GM12878 (cell line): ENCODE measurements at regions not wholly inside any gene's neighbourhood (a gene's known extent, or its start where the extent isn't known, plus 50 kb on each side); places are given as distances from the start of the nearest gene placed in this dataset.

Source experiments
- ATAC-seq: fragments of 200-7000 bp; cut with Tn5 transposase; 3 replicates; pipeline ENCODE4 v1.9.1; 2020; ENCODE audit warnings: mild to moderate bottlenecking, moderate library complexity
- BruUV-seq: library from RNA; stranded (reverse); fragments of 400-500 nt; replicated peaks from 2 replicates; lab custom pipeline; 2021; lab: Mats Ljungman, UMichigan
- CTCF ChIA-PET: fragments of 300-600 bp; sonication (Branson Sonifier 250); formaldehyde crosslinking; extraction: SDS; loops from one replicate; lab custom pipeline; 2021; ENCODE audit warnings: inconsistent platforms; lab: Yijun Ruan, JAX
- POLR2A ChIA-PET: fragments of 350-600 bp; formaldehyde crosslinking; extraction: SDS; loops from one replicate; lab custom pipeline; 2021; ENCODE audit warnings: inconsistent platforms; lab: Charles Lee
- RAD21 ChIA-PET: fragments of 300-600 bp; sonication (Branson Sonifier 250); formaldehyde crosslinking; loops from one replicate; lab custom pipeline; 2023; ENCODE audit warnings: antibody characterized with exemption; ENCODE audit not compliant: unreplicated experiment; lab: Charles Lee
- SMC1A ChIA-PET: fragments of 300-600 bp; sonication (Branson Sonifier 250); formaldehyde crosslinking; loops from one replicate; lab custom pipeline; 2023; ENCODE audit not compliant: unreplicated experiment, uncharacterized antibody; lab: Charles Lee
- DNase-seq: peaks from one replicate; pipeline ENCODE4 v3.0.0-alpha.2; 2011; ENCODE audit warnings: low read depth, low spot score
- FAIRE-seq: peaks from 3 replicates; lab custom pipeline; 2011; peaks lifted over from hg19 to GRCh38; lab: Jason Lieb, UNC
- H2AFZ ChIP-seq: 2 replicates; pipeline ENCODE4 v1.6.0; 2011; ENCODE audit warnings: low read depth, low read length, control low read depth; ENCODE audit not compliant: control insufficient read depth
- H3K27ac ChIP-seq: 2 replicates; pipeline ENCODE4 v1.5.1; 2011; ENCODE audit warnings: control low read depth; ENCODE audit not compliant: control insufficient read depth, insufficient read depth
- H3K27me3 ChIP-seq, 2 experiments: replicated peaks in 1 of 2; 2 replicates each; pipeline versions ENCODE4 v1.6.0 to v1.6.1; 2011; ENCODE audit warnings: low read length in 1 of 2; ENCODE audit not compliant: control insufficient read depth in 2 of 2, insufficient read depth in 2 of 2
- H3K36me3 ChIP-seq, 2 experiments: 2 replicates each; pipeline ENCODE4 v1.5.1; 2011; ENCODE audit warnings: low read length in 1 of 2; ENCODE audit not compliant: control insufficient read depth in 2 of 2, insufficient read depth in 2 of 2
- H3K4me1 ChIP-seq: 2 replicates; pipeline ENCODE4 v1.6.1; 2011; ENCODE audit warnings: mild to moderate bottlenecking, low read length, moderate library complexity, mixed read lengths; ENCODE audit not compliant: control insufficient read depth, insufficient read depth
- H3K4me2 ChIP-seq: 2 replicates; pipeline ENCODE4 v1.6.0; 2011; ENCODE audit warnings: control low read depth; ENCODE audit not compliant: control insufficient read depth, insufficient read depth
- H3K4me3 ChIP-seq: fragments of 200-600 bp; sonication (generic); 2 replicates; pipeline ENCODE4 v1.5.1; 2016
- H3K79me2 ChIP-seq: 2 replicates; pipeline ENCODE4 v1.6.0; 2011; ENCODE audit warnings: low read length; ENCODE audit not compliant: control insufficient read depth, insufficient read depth
- H3K9ac ChIP-seq: 2 replicates; pipeline ENCODE4 v1.8.0; 2011; ENCODE audit warnings: low read length, control low read depth, mixed read lengths; ENCODE audit not compliant: control insufficient read depth, insufficient read depth
- H3K9me3 ChIP-seq: replicated peaks from 3 replicates; pipeline ENCODE4 v1.5.1; 2011; ENCODE audit warnings: mild to moderate bottlenecking, low read length; ENCODE audit not compliant: control insufficient read depth, insufficient read depth
- H4K20me1 ChIP-seq: 2 replicates; pipeline ENCODE4 v1.6.0; 2011; ENCODE audit not compliant: control insufficient read depth, insufficient read depth
- ATF7 ChIP-seq: fragments of 450-650 bp; IDR thresholded peaks from 2 replicates; pipeline ENCODE4 v1.6.1; 2016; ENCODE audit warnings: low read depth, mild to moderate bottlenecking
- CBX5 ChIP-seq: sonication (generic); IDR thresholded peaks from 2 replicates; pipeline ENCODE4 v1.6.1; 2016; ENCODE audit warnings: low read depth, moderate library complexity, mild to moderate bottlenecking, inconsistent platforms
- CREM ChIP-seq: IDR thresholded peaks from 2 replicates; pipeline ENCODE4 v1.6.1; 2014; ENCODE audit warnings: antibody characterized with exemption, low read depth
- FOXK2 ChIP-seq: fragments of 450-650 bp; IDR thresholded peaks from 2 replicates; pipeline ENCODE4 v1.6.1; 2017; ENCODE audit warnings: mild to moderate bottlenecking, moderate library complexity
- NFYA ChIP-seq: IDR thresholded peaks from 2 replicates; pipeline ENCODE4 v1.6.1; 2011; ENCODE audit warnings: low read depth, mild to moderate bottlenecking, low read length, improper control_type of control experiment, borderline replicate concordance
- NR2C2 ChIP-seq: IDR thresholded peaks from 2 replicates; pipeline ENCODE4 v1.6.1; 2011; ENCODE audit warnings: borderline replicate concordance, low read depth; ENCODE audit not compliant: control insufficient read depth, insufficient read length
- RFX5 ChIP-seq: IDR thresholded peaks from 2 replicates; pipeline ENCODE4 v1.6.1; 2011; ENCODE audit warnings: low read depth, low read length, improper control_type of control experiment
- SKIL ChIP-seq: fragments of 450-650 bp; IDR thresholded peaks from 2 replicates; pipeline ENCODE4 v1.6.1; 2017; ENCODE audit warnings: mild to moderate bottlenecking, low read depth, inconsistent platforms; ENCODE audit not compliant: poor library complexity, severe bottlenecking
- SMC3 ChIP-seq: IDR thresholded peaks from 2 replicates; pipeline ENCODE4 v1.6.1; 2011; ENCODE audit warnings: low read length, improper control_type of control experiment, borderline replicate concordance
- SP1 ChIP-seq: IDR thresholded peaks from one replicate; pipeline ENCODE4 v1.6.1; 2011; ENCODE audit warnings: low read depth, low read length
- WRNIP1 ChIP-seq: IDR thresholded peaks from 2 replicates; pipeline ENCODE4 v1.6.1; 2011; ENCODE audit warnings: low read depth, low read length, improper control_type of control experiment, borderline replicate concordance
- ZNF24 ChIP-seq: fragments of 450-650 bp; IDR thresholded peaks from 2 replicates; pipeline ENCODE4 v1.6.1; 2017; ENCODE audit warnings: antibody characterized with exemption, mild to moderate bottlenecking
- ZNF384 ChIP-seq: IDR thresholded peaks from 2 replicates; pipeline ENCODE4 v1.6.1; 2012; ENCODE audit warnings: low read depth, mild to moderate bottlenecking, low read length, improper control_type of control experiment, borderline replicate concordance
- whole genome bisulfite sequencing: methylation state at CpG from one replicate; pipeline ENCODE4 v1.1.6; 2016; ENCODE audit warnings: low lambda C conversion rate; ENCODE audit not compliant: insufficient replicate concordance, insufficient coverage; ENCODE audit errors: missing lambda C conversion rate; 5-methylcytosine and 5-hydroxymethylcytosine counted together
- in situ Hi-C: fragments of 300-500 bp; cut with MboI; formaldehyde crosslinking; loops from 9 replicates; pipeline ENCODE4 v1.14.3; 2018; ENCODE audit warnings: mixed read lengths
- intact Hi-C: fragments of 100-400 bp; cut with micrococcal nuclease; formaldehyde crosslinking; loops from one replicate; pipeline ENCODE4 v1.14.2; 2022; ENCODE audit not compliant: unreplicated experiment
- TF ChIP-seq, protein P1 (sequence below): fragments of 450-650 bp; IDR thresholded peaks from 2 replicates; pipeline ENCODE4 v1.6.1; 2017; ENCODE audit warnings: borderline replicate concordance
- TF ChIP-seq, protein P2 (sequence below): IDR thresholded peaks from 2 replicates; pipeline ENCODE4 v1.6.1; 2011; ENCODE audit warnings: mild to moderate bottlenecking, low read depth, low read length, moderate library complexity; ENCODE audit not compliant: insufficient replicate concordance
- TF ChIP-seq, protein P3 (sequence below): fragments of 450-650 bp; IDR thresholded peaks from 2 replicates; pipeline ENCODE4 v1.6.1; 2017; ENCODE audit warnings: low read depth, mild to moderate bottlenecking, moderate library complexity

DNA sequence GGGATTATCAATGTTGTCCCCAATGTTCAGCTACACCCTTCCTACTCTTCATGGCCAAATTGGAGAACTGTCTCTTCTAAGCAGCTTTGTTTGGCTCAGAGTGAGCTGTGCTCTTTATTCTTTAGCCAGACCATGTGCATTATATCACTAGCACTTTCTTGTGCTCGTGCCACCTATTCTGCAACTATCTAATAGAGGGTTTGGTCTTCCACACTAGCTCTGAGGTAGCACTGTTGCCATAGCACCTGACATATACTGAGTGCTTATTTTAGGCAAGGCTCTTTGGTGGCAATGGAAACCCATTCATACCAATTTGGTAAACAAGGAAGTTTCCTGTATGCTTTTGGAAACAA, 394.3 kb upstream of the C2CD4B start (continued):
- TF ChIP-seq SKIL: no peak
- TF ChIP-seq CBX5: no peak
- no peak for TF ChIP-seq CREM
- no peak for TF ChIP-seq RFX5
- TF ChIP-seq, protein P1, sequence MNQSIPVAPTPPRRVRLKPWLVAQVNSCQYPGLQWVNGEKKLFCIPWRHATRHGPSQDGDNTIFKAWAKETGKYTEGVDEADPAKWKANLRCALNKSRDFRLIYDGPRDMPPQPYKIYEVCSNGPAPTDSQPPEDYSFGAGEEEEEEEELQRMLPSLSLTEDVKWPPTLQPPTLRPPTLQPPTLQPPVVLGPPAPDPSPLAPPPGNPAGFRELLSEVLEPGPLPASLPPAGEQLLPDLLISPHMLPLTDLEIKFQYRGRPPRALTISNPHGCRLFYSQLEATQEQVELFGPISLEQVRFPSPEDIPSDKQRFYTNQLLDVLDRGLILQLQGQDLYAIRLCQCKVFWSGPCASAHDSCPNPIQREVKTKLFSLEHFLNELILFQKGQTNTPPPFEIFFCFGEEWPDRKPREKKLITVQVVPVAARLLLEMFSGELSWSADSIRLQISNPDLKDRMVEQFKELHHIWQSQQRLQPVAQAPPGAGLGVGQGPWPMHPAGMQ: no peak
- no peak for TF ChIP-seq NFYA
- TF ChIP-seq WRNIP1: no peak
- no peak for TF ChIP-seq FOXK2
- TF ChIP-seq, protein P2, sequence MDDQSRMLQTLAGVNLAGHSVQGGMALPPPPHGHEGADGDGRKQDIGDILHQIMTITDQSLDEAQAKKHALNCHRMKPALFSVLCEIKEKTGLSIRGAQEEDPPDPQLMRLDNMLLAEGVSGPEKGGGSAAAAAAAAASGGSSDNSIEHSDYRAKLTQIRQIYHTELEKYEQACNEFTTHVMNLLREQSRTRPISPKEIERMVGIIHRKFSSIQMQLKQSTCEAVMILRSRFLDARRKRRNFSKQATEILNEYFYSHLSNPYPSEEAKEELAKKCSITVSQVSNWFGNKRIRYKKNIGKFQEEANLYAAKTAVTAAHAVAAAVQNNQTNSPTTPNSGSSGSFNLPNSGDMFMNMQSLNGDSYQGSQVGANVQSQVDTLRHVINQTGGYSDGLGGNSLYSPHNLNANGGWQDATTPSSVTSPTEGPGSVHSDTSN: no peak

- intact Hi-C loops (no loop called here), in situ Hi-C loops (no loop called here)
- BruUV-seq: no TSS peak
- Histone ChIP-seq H3K79me2 (no peaks in the 10 kb centered on the region), H3K9ac (no peak overlapping the region), H3K4me2 (no peak overlapping the region), H3K27ac (no peak overlapping the region), H3K36me3 (no peaks in the 10 kb centered on the region), H3K4me1 (no peaks in the 10 kb centered on the region), H3K4me3 (no peak overlapping the region), H3K9me3 (no peaks in the 10 kb centered on the region), H2AFZ (no peak overlapping the region), H4K20me1 (no peaks in the 10 kb centered on the region), H3K27me3 (peaks cover 0 to 2% of the 10 kb centered on the region in 2 experiments; a peak in 1 of 4 replicates)
- ChIA-PET POLR2A (no interaction called here), RAD21 (no interaction called here), SMC1A (no interaction called here), CTCF (no interaction called here)
- 63% methylated on average over 11 of the region's 11 CpGs for WGBS
- FAIRE-seq: no peak
- ATAC-seq: no peak
- no peak for DNase-seq
- TF ChIP-seq SKIL (no peak), CREM (no peak), NR2C2 (no peak), SP1 (no peak), SMC3 (no peak), ATF7 (no peak), ZNF24 (no peak), ZNF384 (no peak)
- TF ChIP-seq, protein P3, sequence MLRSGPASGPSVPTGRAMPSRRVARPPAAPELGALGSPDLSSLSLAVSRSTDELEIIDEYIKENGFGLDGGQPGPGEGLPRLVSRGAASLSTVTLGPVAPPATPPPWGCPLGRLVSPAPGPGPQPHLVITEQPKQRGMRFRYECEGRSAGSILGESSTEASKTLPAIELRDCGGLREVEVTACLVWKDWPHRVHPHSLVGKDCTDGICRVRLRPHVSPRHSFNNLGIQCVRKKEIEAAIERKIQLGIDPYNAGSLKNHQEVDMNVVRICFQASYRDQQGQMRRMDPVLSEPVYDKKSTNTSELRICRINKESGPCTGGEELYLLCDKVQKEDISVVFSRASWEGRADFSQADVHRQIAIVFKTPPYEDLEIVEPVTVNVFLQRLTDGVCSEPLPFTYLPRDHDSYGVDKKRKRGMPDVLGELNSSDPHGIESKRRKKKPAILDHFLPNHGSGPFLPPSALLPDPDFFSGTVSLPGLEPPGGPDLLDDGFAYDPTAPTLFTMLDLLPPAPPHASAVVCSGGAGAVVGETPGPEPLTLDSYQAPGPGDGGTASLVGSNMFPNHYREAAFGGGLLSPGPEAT: no peak
Observed at GRCh38 chr15:62561059-62561519, 396.0 kb upstream of the C2CD4B start.
